Endothelial cell of umbilical vein (primary cell): ENCODE measurements at regions not wholly inside any gene's neighbourhood (a gene's known extent, or its start where the extent isn't known, plus 50 kb on each side); places are given as distances from the start of the nearest gene placed in this dataset.

ENCODE experiments used
- BruUV-seq: library from RNA; stranded (reverse); fragments of 400-500 nt; replicated peaks from 2 replicates; lab custom pipeline; 2021; lab: Mats Ljungman, UMichigan
- CTCF ChIA-PET: fragments of 300-600, 350-600 bp; sonication (Branson Sonifier 250); formaldehyde crosslinking; loops from one replicate; lab custom pipeline; 2021; ENCODE audit warnings: antibody characterized with exemption, inconsistent platforms; lab: Charles Lee
- POLR2A ChIA-PET: fragments of 300-600, 350-600 bp; sonication (Branson Sonifier 250); formaldehyde crosslinking; loops from one replicate; lab custom pipeline; 2021; ENCODE audit warnings: antibody characterized with exemption, inconsistent platforms; lab: Charles Lee
- DNase-seq: peaks from one replicate; pipeline ENCODE4 v3.0.0-alpha.2; 2011; ENCODE audit warnings: low read depth, low spot score
- FAIRE-seq: peaks from 2 replicates; lab custom pipeline; 2011; peaks lifted over from hg19 to GRCh38; lab: Jason Lieb, UNC
- H2AFZ ChIP-seq: 2 replicates; pipeline ENCODE4 v1.6.0; 2012; ENCODE audit warnings: low read depth, low read length, control low read depth, inconsistent platforms
- H3K27ac ChIP-seq: 2 replicates; pipeline ENCODE4 v1.5.1; 2011; ENCODE audit warnings: low read depth, mild to moderate bottlenecking, control low read depth, low read length, moderate library complexity; ENCODE audit not compliant: insufficient read depth
- H3K27me3 ChIP-seq, 2 experiments: 2 replicates each; pipeline versions ENCODE4 v1.6.0 to v1.6.1; 2011; ENCODE audit warnings: low read length in 2 of 2, mixed read lengths in 1 of 2; ENCODE audit not compliant: control insufficient read depth in 2 of 2, insufficient read depth in 2 of 2
- H3K36me3 ChIP-seq, 2 experiments: 2 replicates in 1 of 2; 3 replicates in 1 of 2; pipeline ENCODE4 v1.5.1; 2011; ENCODE audit warnings: low read length in 2 of 2, mild to moderate bottlenecking in 1 of 2, moderate library complexity in 1 of 2; ENCODE audit not compliant: control insufficient read depth in 2 of 2, insufficient read depth in 2 of 2; ENCODE audit errors: extremely low read depth in 1 of 2
- H3K4me1 ChIP-seq: 3 replicates; pipeline ENCODE4 v1.5.1; 2011; ENCODE audit warnings: mild to moderate bottlenecking, low read length; ENCODE audit not compliant: control insufficient read depth, insufficient read depth; ENCODE audit errors: extremely low read depth
- H3K4me2 ChIP-seq: 2 replicates; pipeline ENCODE4 v1.6.1; 2011; ENCODE audit warnings: low read length, control low read depth, mixed read lengths; ENCODE audit not compliant: insufficient read depth
- H3K4me3 ChIP-seq, 3 experiments: fragments of 200-600 bp in 1 of 3; sonication (generic), shearing (Covaris generic) in 1 of 3; replicated peaks in 1 of 3; 2 replicates each; pipeline ENCODE4 v1.5.1; 2011 to 2016; ENCODE audit warnings: control low read depth in 3 of 3, low read length in 3 of 3, mild to moderate bottlenecking in 2 of 3, inconsistent platforms in 1 of 3, low read depth in 1 of 3, moderate library complexity in 1 of 3; ENCODE audit not compliant: insufficient read depth in 1 of 3
- H3K79me2 ChIP-seq: 2 replicates; pipeline ENCODE4 v1.6.0; 2012; ENCODE audit warnings: low read length, inconsistent platforms; ENCODE audit not compliant: control insufficient read depth, insufficient read depth
- H3K9ac ChIP-seq: replicated peaks from 2 replicates; pipeline ENCODE3; 2011; ENCODE audit warnings: low read length, control low read depth; ENCODE audit not compliant: insufficient read depth; ENCODE audit errors: extremely low read depth
- H3K9me1 ChIP-seq: replicated peaks from 3 replicates; pipeline ENCODE4 v1.6.0; 2011; ENCODE audit warnings: mild to moderate bottlenecking, low read length; ENCODE audit not compliant: control insufficient read depth, insufficient read depth; ENCODE audit errors: extremely low read depth
- H3K9me3 ChIP-seq: replicated peaks from 2 replicates; pipeline ENCODE4 v1.5.1; 2012; ENCODE audit warnings: low read length, inconsistent platforms; ENCODE audit not compliant: control insufficient read depth, insufficient read depth
- H4K20me1 ChIP-seq: replicated peaks from 2 replicates; pipeline ENCODE3; 2011; ENCODE audit warnings: mild to moderate bottlenecking, low read length; ENCODE audit not compliant: control insufficient read depth, insufficient read depth; ENCODE audit errors: extremely low read depth
- CTCF ChIP-seq, 2 donors: IDR thresholded peaks; 1 replicate in 1 of 2; 2 replicates in 1 of 2; pipeline ENCODE4 v1.5.1; 2011; ENCODE audit warnings: low read length in 2 of 2, mild to moderate bottlenecking in 2 of 2, moderate library complexity in 2 of 2, control low read depth in 1 of 2, inconsistent platforms in 1 of 2, low read depth in 1 of 2; ENCODE audit not compliant: insufficient read depth in 1 of 2; ENCODE audit errors: extremely low read depth in 1 of 2
- EZH2 ChIP-seq: IDR thresholded peaks from 2 replicates; pipeline ENCODE4 v1.6.1; 2012; ENCODE audit warnings: borderline replicate concordance, low read depth, mild to moderate bottlenecking, moderate library complexity, low read length, inconsistent platforms; ENCODE audit not compliant: severe bottlenecking
- FOS ChIP-seq: IDR thresholded peaks from 2 replicates; pipeline ENCODE4 v1.6.1; 2011; ENCODE audit warnings: mild to moderate bottlenecking, low read length, moderate library complexity, borderline replicate concordance; ENCODE audit not compliant: insufficient read depth
- GATA2 ChIP-seq: IDR thresholded peaks from 2 replicates; pipeline ENCODE4 v1.7.0; 2011; ENCODE audit warnings: low read depth, mild to moderate bottlenecking, moderate library complexity, mixed read lengths, low read length; ENCODE audit not compliant: insufficient read length, insufficient read depth
- JUN ChIP-seq: IDR thresholded peaks from 2 replicates; pipeline ENCODE4 v1.6.1; 2011; ENCODE audit warnings: borderline replicate concordance, low read depth; ENCODE audit not compliant: insufficient read length, insufficient read depth
- MYC ChIP-seq: IDR thresholded peaks from one replicate; pipeline ENCODE4 v1.6.1; 2011; ENCODE audit warnings: mild to moderate bottlenecking, low read depth, low read length
- POLR2A ChIP-seq: IDR thresholded peaks from 2 replicates; pipeline ENCODE4 v1.6.1; 2012; ENCODE audit warnings: low read depth, mild to moderate bottlenecking, control low read depth, low read length
- POLR2AphosphoS5 ChIP-seq: IDR thresholded peaks from 2 replicates; pipeline ENCODE4 v1.6.1; 2012; ENCODE audit warnings: low read depth, mild to moderate bottlenecking, control low read depth, low read length, moderate library complexity; ENCODE audit not compliant: insufficient read depth
- dilution Hi-C: fragments of 300-500 bp; cut with MboI; formaldehyde crosslinking; loops from one replicate; pipeline ENCODE4 v1.15.0; 2019; ENCODE audit warnings: low sequenced_read_pairs; ENCODE audit not compliant: extremely low pct_ligation_motif_present
- intact Hi-C: fragments of 100-400 bp; cut with micrococcal nuclease; formaldehyde crosslinking; loops from one replicate; pipeline ENCODE4 v1.10.0; 2022
- TF ChIP-seq, protein P1 (sequence below): IDR thresholded peaks from 2 replicates; pipeline ENCODE4 v1.6.1; 2011; ENCODE audit not compliant: insufficient read depth, insufficient read length

DNA sequence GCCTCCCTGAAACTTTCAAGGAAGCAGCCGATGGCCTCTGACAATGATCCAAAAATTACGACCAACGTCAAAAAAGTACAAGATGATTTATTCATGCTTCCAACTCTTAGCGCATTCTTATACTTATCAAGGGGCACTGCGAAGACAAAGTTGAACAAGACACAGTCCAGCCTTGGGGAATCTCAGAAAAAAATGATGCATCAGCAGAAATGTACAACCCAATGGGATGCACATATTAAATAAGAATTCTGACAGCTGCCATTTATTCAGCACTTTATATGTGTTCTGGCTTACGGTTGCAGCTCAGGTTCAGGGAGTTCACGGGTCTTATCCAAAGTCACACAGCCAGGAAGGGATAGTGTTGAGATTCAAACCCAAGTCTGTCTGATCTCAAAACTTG lies 96.0 kb upstream of the CPLX2 start:
- CTCF ChIA-PET, result no interaction called here
- FAIRE-seq, result no peak
- intact Hi-C loops, result no loop called here

More for the DNA sequence above, 96.0 kb upstream of the CPLX2 start:
- Histone ChIP-seq H3K79me2 (no peaks in the 10 kb centered on the region), H3K36me3 (no peaks in the 10 kb centered on the region), H3K9ac (no peak overlapping the region), H3K27me3 (no peaks in the 10 kb centered on the region), H3K4me3 (no peak overlapping the region), H3K4me1 (no peaks in the 10 kb centered on the region), H2AFZ (no peak overlapping the region), H3K27ac (no peak overlapping the region), H3K9me1 (no peaks in the 10 kb centered on the region), H4K20me1 (no peaks in the 10 kb centered on the region), H3K9me3 (no peaks in the 10 kb centered on the region), H3K4me2 (no peak overlapping the region)
- POLR2A ChIA-PET, result no interaction called here
- dilution Hi-C loops, result no loop called here
- DNase-seq, result no peak
- TF ChIP-seq FOS (no peak), POLR2AphosphoS5 (no peak), GATA2 (no peak), EZH2 (no peak), CTCF (IDR thresholded peaks at IDR 0.05; ENCODE audit: extremely low read depth in 1 of 2, insufficient read depth in 1 of 2, low read depth in 1 of 2, low read length in 2 of 2) (no peak), POLR2A (no peak), MYC (no peak), JUN (no peak)
- TF ChIP-seq, protein P1, sequence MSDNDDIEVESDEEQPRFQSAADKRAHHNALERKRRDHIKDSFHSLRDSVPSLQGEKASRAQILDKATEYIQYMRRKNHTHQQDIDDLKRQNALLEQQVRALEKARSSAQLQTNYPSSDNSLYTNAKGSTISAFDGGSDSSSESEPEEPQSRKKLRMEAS, result no peak
- no TSS peak for BruUV-seq
